ENCODE measurements at regions not wholly inside any gene's neighbourhood (a gene's known extent, or its start where the extent isn't known, plus 50 kb on each side); places are given as distances from the start of the nearest gene placed in this dataset.

- Mint-ChIP-seq H3K4me1 (no peaks in the 10 kb centered on the region), H3K4me3 (no peak overlapping the region), H3K36me3 (no peaks in the 10 kb centered on the region), H3K9me3 (peaks cover 21% of the 10 kb centered on the region), H3K27me3 (ENCODE audit: low read depth) (no peaks in the 10 kb centered on the region), H3K27ac (no peak overlapping the region)
- ATAC-seq: no peak
- TF ChIP-seq HMGXB4 (CRISPR knock-in tag; IDR thresholded peaks at IDR 0.05): no peak
- TF ChIP-seq SMAD3 (CRISPR knock-in tag; IDR thresholded peaks at IDR 0.05; ENCODE audit: borderline replicate concordance): no peak
- TF ChIP-seq NR2C2 (CRISPR knock-in tag; IDR thresholded peaks at IDR 0.05): no peak
- no peak for TF ChIP-seq ZNF281 (CRISPR knock-in tag; IDR thresholded peaks at IDR 0.05)
- TF ChIP-seq ATF1 (CRISPR knock-in tag; IDR thresholded peaks at IDR 0.05): no peak
- no peak for TF ChIP-seq STAT6 (CRISPR knock-in tag; conservative IDR thresholded peaks at IDR 0.05; ENCODE audit: low read depth)
- TF ChIP-seq CREB1 (CRISPR knock-in tag; IDR thresholded peaks at IDR 0.05): no peak
- TF ChIP-seq ERG (CRISPR knock-in tag; IDR thresholded peaks at IDR 0.05): no peak
- no peak for TF ChIP-seq ZNF671 (CRISPR knock-in tag; IDR thresholded peaks at IDR 0.05)
- no peak for TF ChIP-seq GABPB1 (CRISPR knock-in tag; IDR thresholded peaks at IDR 0.05)
- no peak for TF ChIP-seq IRF1 (CRISPR knock-in tag; IDR thresholded peaks at IDR 0.05)
- TF ChIP-seq SP1 (CRISPR knock-in tag; conservative IDR thresholded peaks at IDR 0.05): no peak
- no peak for TF ChIP-seq NFYB (CRISPR knock-in tag; conservative IDR thresholded peaks at IDR 0.05; ENCODE audit: low read depth)
- no peak for TF ChIP-seq KAT7 (CRISPR knock-in tag; IDR thresholded peaks at IDR 0.05; ENCODE audit: borderline replicate concordance)
- no peak for TF ChIP-seq MXD4 (CRISPR knock-in tag; IDR thresholded peaks at IDR 0.05; ENCODE audit: borderline replicate concordance)
- no peak for TF ChIP-seq MYBL2 (CRISPR knock-in tag; IDR thresholded peaks at IDR 0.05)
- DNase-seq (ENCODE audit: low spot score): no peak
- CTCF ChIA-PET: no interaction called here
- POLR2A ChIA-PET: no interaction called here
Measured at GRCh38 chr5:158387499-158387898, 528.6 kb upstream of the CLINT1 start.

GRCh38 chr5:158385982-158386381 is 527.0 kb upstream of the CLINT1 start:
- Mint-ChIP-seq H3K27me3 (ENCODE audit: low read depth) (no peaks in the 10 kb centered on the region), H3K27ac (no peak overlapping the region), H3K9me3 (peaks cover 21% of the 10 kb centered on the region), H3K4me1 (no peaks in the 10 kb centered on the region), H3K4me3 (no peak overlapping the region), H3K36me3 (no peaks in the 10 kb centered on the region)
- ATAC-seq (no peak), DNase-seq (ENCODE audit: low spot score) (no peak)
- ChIA-PET POLR2A (no interaction called here), CTCF (no interaction called here)
- TF ChIP-seq ZNF281 (CRISPR knock-in tag; IDR thresholded peaks at IDR 0.05) (no peak), ELF4 (CRISPR knock-in tag; IDR thresholded peaks at IDR 0.05; ENCODE audit: low read depth) (no peak), NR2C2 (CRISPR knock-in tag; IDR thresholded peaks at IDR 0.05) (no peak), ESRRA (CRISPR knock-in tag; IDR thresholded peaks at IDR 0.05; ENCODE audit: borderline replicate concordance) (no peak), NFYB (CRISPR knock-in tag; conservative IDR thresholded peaks at IDR 0.05; ENCODE audit: low read depth) (no peak), USF2 (CRISPR knock-in tag; IDR thresholded peaks at IDR 0.05) (no peak), ZNF671 (CRISPR knock-in tag; IDR thresholded peaks at IDR 0.05) (no peak), FOXP1 (CRISPR knock-in tag; IDR thresholded peaks at IDR 0.05; ENCODE audit: borderline replicate concordance) (no peak)

All from WTC11 (cell line).